ENCODE measurements at regions not wholly inside any gene's neighbourhood (a gene's known extent, or its start where the extent isn't known, plus 50 kb on each side); places are given as distances from the start of the nearest gene placed in this dataset.

DNA sequence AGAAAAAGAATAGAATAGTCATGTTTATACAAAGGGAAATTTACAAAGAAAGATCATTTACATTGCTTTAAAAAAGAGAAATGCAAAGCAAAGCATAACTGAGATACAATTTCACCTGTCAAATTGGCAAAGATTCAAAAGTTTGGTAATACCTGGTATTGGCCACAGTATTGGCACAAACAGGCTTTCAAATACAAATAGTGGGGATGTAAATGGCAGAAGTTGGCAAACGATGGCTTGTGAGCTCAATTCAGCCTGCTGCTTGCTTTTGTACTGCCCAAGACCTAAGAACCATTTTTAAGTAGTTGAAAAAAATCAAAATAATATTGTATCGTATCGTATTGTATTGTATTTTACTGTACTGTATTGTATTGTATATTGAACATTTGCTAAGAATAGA, 194.5 kb upstream of the JAG1 start:
- DNase-seq = peak; percentile 8

DNA sequence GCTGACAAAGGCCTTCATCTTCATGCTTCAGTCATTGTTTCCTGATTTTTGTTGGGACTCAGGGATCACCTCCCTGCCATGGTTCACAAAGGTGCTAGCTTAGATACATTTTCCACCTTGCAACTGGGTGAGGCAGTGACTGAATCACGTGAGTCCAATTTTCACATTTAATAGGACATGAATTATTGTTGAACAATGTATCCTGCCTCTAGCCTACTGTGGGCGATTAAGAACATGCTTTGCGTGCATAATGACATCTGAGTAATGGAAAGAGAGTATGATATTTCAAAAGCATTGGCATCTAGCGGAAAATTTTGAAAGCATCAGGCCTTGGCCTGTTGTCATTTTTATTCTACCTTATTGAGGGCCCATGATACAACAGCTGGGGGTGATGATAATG, 199.2 kb upstream of the JAG1 start:
- DNase-seq = no peak

DNA sequence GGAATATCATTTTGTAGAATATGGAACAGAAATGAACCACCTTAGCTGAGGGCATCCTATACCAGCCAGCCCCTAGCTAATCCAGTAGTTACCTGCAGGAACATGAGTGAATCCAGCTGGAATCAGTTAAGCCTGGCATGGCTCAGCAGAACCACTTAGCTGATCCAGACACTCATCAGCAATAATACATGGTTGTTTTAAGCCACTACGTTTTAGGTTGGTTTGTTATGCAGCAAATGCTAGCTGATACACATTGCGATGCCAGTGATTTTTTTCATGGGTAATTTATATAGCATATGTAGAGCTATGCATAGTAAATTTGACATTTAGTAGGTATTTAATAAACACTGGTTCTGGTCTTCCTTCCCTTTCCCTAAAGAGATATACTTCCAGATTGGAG, 201.9 kb upstream of the JAG1 start:
- no peak for DNase-seq

DNA sequence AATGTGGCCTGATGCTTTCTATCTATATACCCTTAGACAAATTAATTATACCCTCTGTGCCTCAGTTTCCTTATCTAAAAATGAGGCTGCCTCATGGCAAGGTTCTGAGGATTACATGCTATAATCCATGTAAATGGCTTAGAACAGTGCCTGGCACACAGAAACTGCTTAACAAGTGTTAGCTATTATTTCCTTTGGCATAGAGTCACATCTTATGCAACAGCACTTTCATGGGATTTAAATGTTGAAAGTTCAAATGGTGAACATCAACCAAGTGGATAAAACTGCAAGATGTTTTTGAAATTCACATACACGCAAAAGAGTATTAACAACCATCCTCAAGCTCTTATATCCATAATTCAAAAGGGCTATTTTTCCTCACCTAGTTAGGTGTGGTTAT, 202.8 kb upstream of the JAG1 start:
- DNase-seq = no peak

DNA sequence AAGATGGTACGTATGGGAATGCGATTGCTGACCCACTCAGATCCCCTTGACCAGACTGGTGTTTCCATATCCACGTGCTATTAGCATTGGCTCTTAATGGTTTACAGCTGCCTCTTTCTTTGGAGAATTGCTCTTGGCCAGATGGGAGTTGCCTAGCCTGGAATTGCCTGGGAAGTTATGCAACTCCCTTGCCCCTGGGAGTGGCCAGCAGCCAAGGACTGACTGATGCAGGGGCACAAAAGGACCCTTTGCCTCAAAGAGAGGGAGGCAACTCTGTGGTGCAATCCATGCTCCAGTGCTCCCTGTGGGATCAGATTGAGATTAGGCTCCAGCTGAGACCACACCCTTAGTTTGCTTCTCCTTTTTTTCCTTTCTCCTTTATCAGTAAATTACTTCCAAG, 203.5 kb upstream of the JAG1 start:
- no peak for DNase-seq

DNA sequence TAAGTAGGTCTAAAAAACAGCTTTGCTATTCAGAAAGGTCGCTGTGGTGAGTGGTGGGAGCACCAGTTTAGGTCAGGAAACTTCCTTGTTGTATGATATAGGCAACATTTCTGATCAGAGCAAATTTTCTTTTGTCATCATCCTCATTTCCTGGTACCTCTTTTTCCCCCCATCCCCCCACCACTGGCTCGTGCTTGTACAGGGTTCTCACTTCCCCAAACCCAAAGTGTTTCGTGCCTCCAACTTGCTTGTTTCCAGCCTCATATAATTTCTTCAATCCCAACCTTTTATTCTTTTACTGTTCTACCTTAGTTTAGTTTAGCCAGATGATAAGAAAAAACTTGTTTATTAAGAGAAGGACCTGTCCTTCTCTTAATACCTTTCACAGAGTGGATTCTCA, 209.4 kb upstream of the JAG1 start:
- DNase-seq = no peak

DNA sequence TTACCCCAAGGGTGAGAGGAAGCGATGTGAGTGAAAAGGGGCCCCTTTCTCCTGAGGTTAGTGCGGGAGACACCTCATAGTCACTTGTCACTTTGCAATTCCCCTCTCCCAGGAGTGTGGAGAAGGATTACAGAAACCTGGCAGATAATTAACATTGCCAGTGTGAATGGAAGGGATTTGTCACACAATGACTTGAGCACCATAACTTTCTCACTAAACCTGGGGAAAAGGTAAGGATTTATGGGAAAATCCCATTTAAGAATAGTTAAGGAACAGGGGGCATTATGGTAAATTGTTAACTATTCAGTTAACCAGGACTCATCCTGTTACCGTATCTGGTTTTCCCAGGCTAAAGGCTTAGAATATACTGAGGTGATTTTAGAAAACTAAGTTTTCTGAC, 219.5 kb upstream of the JAG1 start:
- no peak for DNase-seq

DNA sequence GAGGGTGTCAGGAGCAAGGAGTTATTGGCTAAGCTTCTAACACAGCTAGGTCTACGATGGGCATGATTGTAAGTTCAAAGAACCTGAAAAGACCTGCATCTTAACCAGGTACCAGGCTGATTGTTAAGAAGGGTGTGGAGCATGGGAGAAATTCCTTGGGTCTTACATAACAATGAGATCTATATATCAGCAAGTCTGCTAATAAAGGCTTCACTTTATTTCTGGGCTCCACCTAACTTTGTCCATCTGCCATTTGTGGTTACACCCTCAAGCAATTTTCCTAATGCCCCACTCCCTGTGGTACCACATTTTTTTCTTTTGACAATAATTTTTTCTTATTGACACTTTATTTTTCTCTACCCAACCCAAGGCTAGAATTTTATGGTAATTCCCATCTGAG, 223.5 kb upstream of the JAG1 start:
- no peak for DNase-seq

DNA sequence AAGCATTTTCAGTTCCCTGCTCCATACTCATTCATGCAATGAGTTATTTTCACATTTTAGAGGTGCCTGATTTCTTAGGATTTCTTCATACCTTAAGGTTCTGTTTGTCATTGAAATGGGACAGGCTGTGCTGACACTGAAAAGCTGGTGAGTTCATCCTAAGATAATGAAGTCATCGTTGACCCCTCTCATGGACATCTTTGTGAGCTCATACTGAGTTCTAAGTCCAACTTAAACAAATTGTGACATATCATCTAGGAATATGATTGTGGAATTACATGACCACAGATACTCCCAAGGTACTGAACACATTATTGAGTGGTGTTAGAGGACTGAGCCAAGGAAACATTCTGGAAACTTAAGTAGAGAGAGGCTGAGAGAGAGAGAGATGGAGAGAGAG, 224.8 kb upstream of the JAG1 start:
- DNase-seq = no peak

DNA sequence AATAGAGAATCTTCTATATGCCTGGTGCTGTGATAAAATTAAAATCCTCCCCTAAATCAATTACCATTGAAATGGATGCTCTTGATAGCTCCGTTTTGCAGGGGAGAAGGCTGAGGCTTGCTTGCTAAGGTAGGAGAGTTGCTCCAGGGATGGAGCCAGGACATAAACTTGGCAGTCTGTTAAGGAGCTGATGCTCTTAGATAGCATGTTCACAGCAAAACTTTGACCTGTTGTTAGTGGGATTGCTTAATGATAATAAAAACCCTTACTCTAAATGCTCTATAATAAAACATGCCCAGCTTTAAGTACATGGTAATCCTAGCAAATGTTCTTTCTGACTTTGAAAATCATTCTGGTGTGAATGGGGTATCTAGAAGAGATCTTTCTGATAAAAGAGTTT, 228.4 kb upstream of the JAG1 start:
- no peak for DNase-seq

DNA sequence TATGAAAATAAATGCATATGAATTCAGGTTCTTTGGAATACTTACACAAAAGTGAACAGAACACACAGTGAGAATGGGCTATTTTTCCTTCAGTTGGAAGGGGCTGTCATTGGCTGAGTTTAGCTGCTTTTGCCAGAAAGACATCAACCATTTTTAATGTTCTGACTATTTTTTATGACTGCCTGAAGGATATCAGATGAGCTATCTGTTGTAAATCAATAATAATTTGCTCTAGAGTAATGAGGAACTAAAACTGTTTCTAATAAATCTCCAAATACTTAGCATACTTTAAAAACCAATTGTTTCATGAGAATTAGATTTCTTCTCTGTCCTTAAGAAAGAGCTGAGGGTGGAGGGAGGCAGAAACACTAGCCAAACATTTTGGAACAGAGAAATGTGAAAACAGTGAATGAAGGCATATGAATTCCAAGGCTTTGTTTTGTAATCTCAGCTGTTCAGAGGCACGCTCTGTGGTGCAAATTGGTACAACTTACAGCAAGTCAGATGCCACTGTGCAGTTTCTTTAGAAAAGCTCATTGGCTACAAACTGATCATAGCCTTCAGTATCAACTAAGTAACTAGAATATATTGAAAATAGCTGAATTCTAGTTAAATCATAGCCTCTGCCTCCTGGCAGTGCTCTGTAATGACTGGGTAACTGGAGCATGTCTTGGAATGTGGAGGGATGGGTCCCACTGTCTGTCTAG, 228.9 kb upstream of the JAG1 start:
- DNase-seq = no peak

DNA sequence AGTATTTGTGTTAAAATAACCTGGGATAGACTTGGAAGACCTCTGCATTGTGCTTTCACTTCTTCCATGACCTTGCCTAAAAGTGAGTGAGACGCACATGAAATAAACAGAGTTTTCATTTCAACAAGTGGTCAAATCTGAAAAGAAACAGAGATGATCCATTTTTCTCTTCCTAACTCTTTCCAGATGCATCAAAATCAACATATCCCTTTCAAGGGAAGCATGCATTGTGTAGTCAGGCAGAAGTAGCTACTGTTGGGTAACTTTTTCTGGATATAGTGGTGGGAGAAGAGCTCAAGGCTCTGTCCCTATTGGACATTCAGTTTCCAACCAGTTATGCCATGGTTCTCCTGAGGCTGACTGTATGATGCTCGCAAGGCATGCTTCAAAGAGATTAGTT, 233.0 kb upstream of the JAG1 start:
- no peak for DNase-seq

DNA sequence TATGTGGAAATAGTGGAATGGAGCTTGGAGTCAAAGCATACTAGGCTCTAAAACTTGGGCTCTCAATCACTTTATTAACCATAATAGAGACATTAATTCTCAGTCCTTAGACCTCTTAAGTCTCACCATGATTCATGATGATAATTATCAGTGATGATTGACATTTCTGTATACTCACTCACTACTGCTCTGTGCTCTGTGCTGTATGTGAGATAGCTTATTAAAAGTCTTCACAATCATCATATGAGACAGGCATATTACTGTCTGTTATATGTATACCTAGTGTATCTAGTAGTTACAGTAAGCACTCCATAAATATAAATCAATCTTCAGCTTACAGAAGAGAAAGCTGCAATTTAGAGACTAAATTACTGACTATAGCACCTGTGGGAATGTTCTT, 236.0 kb upstream of the JAG1 start:
- no peak for DNase-seq

DNA sequence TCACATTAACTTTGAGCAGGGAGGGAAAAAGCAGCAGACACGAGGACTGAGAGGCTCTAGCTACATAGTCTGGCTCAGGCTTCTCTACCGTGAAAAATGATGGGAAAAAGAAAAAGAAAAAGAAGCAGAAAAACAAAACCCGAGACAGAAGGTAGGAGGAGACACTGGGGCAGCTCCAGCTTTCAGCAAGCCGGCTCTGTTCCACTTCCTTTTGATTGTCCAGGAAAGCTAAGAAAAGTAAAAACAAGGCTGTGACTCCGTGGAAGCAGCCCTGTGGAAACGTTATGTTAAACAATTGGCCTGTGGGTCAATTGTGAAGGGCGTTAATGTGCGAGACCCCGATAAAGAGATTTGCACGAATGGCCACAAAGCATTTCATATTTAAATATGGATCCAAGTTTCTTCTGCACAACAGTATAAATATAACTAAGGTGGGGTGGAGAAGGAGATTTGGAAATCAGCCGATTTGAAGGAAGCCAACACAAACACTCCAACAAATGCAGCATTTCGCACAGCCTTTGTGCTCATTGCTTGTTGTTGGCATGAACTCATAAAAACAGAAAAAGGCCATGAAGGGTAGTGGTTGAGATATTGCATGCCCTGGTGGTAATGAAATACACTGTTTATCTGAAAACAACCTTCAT, 236.9 kb upstream of the JAG1 start:
- DNase-seq = peak; percentile 50

DNA sequence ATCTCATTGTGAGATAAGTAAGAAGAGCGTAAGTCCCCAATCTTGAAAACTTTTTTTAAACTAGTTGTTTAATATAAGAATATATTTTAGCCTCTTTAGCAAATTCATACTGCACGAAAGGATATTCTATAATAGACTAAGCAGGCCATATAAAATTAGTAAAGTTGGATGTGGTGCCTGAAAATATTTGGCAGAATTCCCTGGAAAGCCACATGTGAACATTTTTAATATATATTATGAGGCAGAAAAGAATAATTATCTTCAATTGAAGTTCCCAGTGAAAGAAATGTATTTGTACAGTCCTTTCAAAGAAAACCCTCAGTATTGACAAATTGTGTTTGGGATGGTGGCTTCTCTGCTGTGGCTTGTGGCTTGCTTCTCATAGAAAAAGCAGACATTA, 237.5 kb upstream of the JAG1 start:
- no peak for DNase-seq

DNA sequence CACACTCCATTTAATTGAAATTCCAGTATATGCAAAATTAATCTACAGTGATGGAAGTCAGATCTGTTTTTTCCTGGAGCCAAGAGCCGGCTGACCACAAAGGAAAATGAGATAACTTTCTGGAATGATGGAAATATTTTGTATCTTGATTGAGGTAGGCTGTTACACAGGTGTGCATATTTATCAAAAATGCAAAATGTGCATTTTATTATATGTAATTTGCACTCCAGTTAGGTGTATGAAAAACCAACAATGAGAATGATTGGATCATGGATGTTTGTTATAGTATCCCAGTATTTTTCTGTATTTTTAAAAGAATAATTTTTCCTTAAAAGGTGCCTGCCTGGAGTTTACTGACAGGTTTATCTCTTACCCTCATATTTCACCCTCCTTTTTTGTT, 242.0 kb upstream of the JAG1 start:
- DNase-seq = no peak

DNA sequence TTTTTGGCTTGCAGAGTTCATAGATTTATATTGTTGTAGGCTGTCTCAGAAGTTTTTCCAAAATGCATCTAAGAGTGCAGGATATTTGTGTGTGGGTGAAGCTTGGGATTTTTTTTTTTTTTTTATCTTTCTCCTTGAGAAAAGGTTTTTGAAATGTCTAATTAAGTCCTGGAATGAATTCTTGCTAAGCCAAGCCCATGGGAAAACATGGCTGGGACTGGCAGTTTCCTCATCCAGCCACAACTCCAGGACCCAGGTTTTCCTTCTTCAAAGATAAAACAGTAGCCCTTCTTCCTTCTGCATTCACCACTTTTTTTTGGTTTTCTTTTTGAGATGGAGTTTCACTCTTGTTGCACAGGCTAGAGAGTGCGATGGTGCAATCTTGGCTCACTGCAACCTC, 242.5 kb upstream of the JAG1 start:
- DNase-seq = no peak

DNA sequence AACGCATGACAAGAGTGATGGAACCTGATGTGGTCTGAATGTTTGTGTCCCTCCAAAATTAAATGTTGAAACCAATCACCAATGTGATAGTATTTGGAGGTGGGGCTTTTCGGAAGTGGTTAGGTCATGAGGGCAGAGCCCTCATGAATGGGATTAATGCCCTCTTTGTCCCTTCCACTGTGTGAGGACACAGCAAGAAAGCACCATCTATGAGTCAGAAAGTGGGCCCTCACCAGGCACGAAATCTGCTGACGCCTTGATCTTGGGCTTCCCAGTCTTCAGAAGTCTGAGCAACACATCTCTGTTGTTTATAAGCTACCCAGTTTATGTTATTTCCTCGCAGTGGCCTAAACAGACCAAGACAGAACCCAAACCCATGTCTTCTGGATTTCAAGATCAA, 244.0 kb upstream of the JAG1 start:
- DNase-seq = no peak

DNA sequence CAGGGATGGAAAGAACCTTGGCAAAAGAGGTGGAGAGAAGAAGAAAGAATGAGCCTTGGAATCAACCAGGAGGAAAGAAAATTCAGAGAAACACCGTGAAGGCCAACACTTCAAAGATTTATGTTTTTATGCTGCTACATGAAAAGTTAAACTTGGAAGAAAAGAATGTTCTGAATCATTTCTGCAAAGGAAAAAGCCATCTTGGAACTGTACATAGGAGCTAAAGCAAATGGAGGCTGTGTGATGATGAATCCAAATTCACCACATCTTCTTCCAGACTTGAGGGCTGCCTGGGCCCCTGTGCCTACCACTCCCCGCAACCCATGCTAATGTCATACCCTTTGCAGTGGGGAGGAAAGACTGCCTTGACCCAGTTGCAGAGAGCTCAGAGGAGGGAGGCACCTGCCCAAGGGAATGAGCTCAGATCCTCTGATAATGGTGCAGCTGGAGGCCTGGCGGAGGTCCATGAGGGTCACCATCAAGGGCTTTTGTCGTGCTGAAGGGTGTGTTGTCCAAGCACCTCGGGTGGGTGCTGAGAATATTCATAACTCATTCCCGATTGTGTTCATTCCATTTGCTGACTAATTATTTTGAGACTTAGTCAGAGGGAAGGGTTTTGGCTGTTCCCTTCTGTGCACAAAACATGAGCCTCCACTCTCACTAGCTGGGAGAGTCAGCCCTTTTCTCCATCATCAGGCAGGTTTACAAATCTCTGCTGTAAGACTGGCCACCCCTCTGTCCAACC, 245.8 kb upstream of the JAG1 start:
- no peak for DNase-seq

DNA sequence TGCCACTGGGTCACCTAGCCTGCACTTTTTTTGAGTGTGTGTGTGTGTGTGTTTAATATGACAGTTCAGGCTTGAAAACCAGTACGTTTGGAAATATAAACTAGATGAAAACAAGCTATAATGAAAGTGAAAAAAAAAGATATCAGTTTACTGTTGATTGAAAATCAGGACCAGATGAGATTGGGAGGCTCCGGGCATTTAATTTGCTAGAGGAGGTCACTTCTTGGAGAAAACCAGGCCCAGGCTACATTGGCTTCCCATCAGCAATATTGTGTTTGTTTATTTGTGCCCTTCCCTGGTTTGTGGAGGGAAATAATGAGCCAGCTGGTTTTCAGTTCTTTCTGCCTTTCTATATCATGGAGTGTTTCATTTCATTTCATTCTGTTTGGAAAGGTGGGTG, 246.6 kb upstream of the JAG1 start:
- DNase-seq = no peak

DNA sequence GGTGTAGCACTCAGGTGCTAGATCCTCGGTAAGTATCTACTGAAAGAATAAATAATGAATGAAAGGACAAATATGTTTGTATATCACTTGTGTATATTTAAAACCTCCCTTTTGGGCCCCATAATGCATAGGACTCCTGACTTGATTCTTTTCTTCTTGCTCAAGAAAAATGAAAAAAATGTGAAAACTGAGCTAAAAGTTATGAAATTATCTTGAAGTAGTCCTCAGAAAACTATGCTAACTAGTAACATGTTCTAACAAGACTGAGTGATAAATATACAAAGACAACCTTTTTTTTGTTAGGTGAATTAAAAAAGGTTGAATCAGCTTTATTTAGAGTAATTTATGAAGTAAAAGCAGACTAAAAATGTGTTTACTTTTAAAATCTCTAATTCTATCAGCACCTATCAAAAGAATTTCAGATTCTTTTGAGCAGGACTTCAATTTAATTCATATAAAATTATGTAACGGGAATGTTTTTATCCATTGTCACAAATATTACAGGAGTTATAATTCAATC, 247.8 kb upstream of the JAG1 start:
- no peak for DNase-seq

DNA sequence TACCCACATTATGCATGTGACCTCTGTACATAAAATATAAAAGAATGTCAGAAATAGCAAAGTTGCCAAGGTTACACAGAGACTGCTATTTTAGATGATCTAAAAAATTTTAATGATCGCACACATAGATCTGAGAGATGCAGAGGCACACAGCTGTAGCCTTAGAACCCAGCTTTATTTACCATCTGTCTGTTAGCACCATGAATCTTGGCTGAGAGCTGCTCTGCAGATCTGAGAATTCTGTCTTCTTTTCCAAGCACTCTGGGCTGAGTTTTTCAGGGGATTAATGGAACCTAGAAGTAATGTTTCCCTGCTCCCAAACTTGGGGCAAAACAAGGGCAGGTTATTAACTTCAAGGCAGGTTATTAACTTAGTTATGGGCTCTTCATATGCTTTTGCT, 248.7 kb upstream of the JAG1 start:
- DNase-seq = no peak

DNA sequence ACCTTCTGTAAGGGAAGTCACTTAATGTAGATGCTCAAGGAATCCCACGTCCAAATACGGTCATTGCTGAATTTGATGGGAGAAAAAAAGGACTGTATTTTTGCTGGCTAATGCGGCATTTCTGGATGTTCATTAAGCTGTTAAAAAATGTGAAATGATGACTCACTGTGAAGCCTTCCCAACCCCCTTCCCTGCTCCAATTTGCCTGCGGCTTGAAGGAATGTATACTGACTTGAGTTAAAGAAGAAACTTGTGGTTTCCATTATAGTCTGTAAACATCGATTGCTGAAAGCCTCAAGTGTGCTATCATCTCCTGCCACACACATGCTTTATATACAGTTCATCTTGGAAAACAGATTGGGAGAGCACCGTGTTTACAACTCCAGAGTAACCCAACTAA, 249.1 kb upstream of the JAG1 start:
- no peak for DNase-seq

DNA sequence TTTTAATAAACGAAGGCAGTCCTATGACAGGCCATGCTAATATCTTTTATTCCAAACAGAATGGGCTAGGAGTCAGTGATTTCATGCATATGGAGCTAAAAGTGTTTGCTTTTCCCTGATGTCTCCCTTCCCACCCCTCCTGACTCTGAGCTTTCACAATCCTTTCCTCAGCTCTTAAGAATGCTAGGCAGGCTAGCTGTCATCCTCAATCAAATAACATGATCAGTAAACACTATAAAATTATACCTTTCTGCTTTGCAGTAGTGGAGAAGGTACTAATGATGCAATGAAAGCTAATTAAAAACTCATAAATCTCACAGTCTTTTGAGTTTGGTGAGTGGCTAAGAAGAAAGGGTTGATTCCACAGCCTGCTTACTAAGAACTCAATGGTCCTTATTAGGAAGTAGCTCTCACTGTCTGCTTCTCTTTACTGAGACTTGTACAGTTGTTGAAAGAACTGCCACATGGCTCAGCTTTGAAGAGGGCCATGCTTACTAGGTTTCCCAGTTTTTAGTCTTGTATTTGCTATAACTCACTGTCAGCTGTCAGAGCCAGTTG, 250.9 kb upstream of the JAG1 start:
- no peak for DNase-seq

Measured in NCI-H2029 treated with DMSO at 0.1 percent for 48 hours (cell line).